Neural cell (in vitro differentiated cells): ENCODE measurements at regions not wholly inside any gene's neighbourhood (a gene's known extent, or its start where the extent isn't known, plus 50 kb on each side); places are given as distances from the start of the nearest gene placed in this dataset.

Experiments
- CTCF ChIP-seq: fragments of 450-650 bp; IDR thresholded peaks from 2 replicates; pipeline ENCODE4 v1.5.1; 2014; ENCODE audit warnings: antibody characterized with exemption, mild to moderate bottlenecking, moderate library complexity; ENCODE audit not compliant: poor library complexity, severe bottlenecking
- EP300 ChIP-seq: fragments of 450-650 bp; conservative IDR thresholded peaks from 2 replicates; pipeline ENCODE4 v1.6.1; 2014; ENCODE audit warnings: antibody characterized with exemption, mild to moderate bottlenecking, moderate library complexity; ENCODE audit not compliant: poor library complexity, severe bottlenecking
- EZH2 ChIP-seq: fragments of 200-600, 300-800 bp; shearing (Covaris generic), sonication (generic); IDR thresholded peaks from 2 replicates; pipeline ENCODE4 v1.6.1; 2014; ENCODE audit warnings: antibody characterized with exemption, low read length, borderline replicate concordance, mild to moderate bottlenecking; ENCODE audit not compliant: insufficient read depth, poor library complexity, severe bottlenecking
- MXI1 ChIP-seq: fragments of 450-650 bp; conservative IDR thresholded peaks from 2 replicates; pipeline ENCODE4 v1.6.1; 2014; ENCODE audit warnings: antibody characterized with exemption, mild to moderate bottlenecking; ENCODE audit not compliant: poor library complexity, severe bottlenecking
- SMC3 ChIP-seq: fragments of 450-650 bp; conservative IDR thresholded peaks from 2 replicates; pipeline ENCODE4 v1.6.1; 2014; ENCODE audit warnings: antibody characterized with exemption, mild to moderate bottlenecking, moderate library complexity; ENCODE audit not compliant: poor library complexity

GRCh38 chr21:27146268-27146667, 179.4 kb upstream of the ADAMTS5 start:
- TF ChIP-seq SMC3 (no peak), CTCF (no peak), EZH2 (no peak), EP300 (no peak), MXI1 (no peak)
